Lower leg skin (tissue), 3 donors: ENCODE measurements at regions not wholly inside any gene's neighbourhood (a gene's known extent, or its start where the extent isn't known, plus 50 kb on each side); places are given as distances from the start of the nearest gene placed in this dataset.

Source experiments
- POLR2A ChIP-seq, 2 donors: fragments of 450-650 bp; IDR thresholded peaks; one replicate each; pipeline ENCODE4 v1.6.1; 2016 to 2017; ENCODE audit warnings: antibody characterized with exemption in 2 of 2, mild to moderate bottlenecking in 1 of 2, moderate library complexity in 1 of 2
- TF ChIP-seq, protein P1 (sequence below), 3 donors: fragments of 450-650 bp; IDR thresholded peaks; one replicate each; pipeline ENCODE4 v1.5.1; 2016; ENCODE audit warnings: antibody characterized with exemption in 3 of 3, mild to moderate bottlenecking in 3 of 3, moderate library complexity in 2 of 3

DNA sequence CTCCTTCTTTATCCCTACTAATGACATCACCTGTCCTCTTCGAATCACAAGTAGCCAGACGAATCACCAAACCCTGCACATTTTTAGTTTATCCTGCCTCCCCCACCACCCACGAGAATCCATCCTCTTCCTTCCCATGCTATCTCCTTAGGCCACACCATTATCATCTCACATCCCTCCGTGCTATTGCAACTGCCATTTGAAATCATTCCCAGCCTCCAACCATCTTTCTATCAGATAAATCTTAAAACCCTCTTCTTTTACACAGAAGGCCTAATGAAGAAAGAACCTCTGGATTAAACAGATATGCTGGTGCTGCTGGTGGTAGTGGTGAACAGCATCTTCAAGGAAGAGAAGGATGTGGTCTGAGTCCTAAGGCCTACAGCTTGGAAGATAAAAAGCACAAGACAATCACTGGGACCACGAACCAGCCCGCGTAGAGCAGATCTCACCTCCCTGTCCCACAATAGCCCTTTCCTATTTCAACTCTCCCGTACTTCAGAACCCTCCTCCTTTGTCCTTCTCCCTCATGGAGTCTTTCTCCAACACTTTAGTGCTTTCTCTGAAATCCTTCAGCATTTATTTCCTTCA lies 403.1 kb downstream of the SFMBT2 start:
- TF ChIP-seq, protein P1, sequence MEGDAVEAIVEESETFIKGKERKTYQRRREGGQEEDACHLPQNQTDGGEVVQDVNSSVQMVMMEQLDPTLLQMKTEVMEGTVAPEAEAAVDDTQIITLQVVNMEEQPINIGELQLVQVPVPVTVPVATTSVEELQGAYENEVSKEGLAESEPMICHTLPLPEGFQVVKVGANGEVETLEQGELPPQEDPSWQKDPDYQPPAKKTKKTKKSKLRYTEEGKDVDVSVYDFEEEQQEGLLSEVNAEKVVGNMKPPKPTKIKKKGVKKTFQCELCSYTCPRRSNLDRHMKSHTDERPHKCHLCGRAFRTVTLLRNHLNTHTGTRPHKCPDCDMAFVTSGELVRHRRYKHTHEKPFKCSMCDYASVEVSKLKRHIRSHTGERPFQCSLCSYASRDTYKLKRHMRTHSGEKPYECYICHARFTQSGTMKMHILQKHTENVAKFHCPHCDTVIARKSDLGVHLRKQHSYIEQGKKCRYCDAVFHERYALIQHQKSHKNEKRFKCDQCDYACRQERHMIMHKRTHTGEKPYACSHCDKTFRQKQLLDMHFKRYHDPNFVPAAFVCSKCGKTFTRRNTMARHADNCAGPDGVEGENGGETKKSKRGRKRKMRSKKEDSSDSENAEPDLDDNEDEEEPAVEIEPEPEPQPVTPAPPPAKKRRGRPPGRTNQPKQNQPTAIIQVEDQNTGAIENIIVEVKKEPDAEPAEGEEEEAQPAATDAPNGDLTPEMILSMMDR (IDR thresholded peaks at IDR 0.05): no peak
- TF ChIP-seq POLR2A (IDR thresholded peaks at IDR 0.05): no peak
